ENCODE measurements at regions not wholly inside any gene's neighbourhood (a gene's known extent, or its start where the extent isn't known, plus 50 kb on each side); places are given as distances from the start of the nearest gene placed in this dataset.

DNA sequence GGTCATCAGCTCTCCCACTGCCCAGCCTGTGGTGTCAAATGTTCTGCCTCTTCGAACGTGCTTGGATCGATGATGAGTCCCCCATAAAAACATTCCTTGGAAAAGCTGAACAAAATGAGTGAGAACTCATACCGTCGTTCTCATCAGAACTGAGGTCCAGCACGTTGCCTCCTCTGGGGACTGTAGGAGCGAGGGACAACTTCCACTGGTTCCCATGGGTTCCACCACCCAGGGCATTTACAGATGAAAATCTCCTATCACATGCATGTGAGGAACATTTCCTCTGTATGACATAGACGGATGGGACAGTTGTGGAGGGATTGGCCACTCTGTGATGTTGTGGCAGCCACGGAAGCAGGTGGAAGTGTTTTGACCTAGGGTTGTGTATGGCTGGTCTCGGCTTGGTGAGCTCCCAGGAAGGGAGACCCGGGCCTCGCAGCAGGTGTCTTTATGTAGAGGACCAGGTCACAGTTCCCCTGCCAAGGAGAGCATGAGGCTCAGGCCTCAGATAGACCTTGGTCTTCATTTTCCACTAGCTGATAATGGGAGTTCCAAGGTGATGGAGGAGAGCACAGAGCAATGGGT is 113.0 kb downstream of the SNRPN start:
- TF ChIP-seq, protein P1, sequence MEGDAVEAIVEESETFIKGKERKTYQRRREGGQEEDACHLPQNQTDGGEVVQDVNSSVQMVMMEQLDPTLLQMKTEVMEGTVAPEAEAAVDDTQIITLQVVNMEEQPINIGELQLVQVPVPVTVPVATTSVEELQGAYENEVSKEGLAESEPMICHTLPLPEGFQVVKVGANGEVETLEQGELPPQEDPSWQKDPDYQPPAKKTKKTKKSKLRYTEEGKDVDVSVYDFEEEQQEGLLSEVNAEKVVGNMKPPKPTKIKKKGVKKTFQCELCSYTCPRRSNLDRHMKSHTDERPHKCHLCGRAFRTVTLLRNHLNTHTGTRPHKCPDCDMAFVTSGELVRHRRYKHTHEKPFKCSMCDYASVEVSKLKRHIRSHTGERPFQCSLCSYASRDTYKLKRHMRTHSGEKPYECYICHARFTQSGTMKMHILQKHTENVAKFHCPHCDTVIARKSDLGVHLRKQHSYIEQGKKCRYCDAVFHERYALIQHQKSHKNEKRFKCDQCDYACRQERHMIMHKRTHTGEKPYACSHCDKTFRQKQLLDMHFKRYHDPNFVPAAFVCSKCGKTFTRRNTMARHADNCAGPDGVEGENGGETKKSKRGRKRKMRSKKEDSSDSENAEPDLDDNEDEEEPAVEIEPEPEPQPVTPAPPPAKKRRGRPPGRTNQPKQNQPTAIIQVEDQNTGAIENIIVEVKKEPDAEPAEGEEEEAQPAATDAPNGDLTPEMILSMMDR (IDR thresholded peaks at IDR 0.05), result no peak
- no peak for TF ChIP-seq POLR2A (IDR thresholded peaks at IDR 0.05)
